Suppressor macrophage (primary cell): ENCODE measurements at regions not wholly inside any gene's neighbourhood (a gene's known extent, or its start where the extent isn't known, plus 50 kb on each side); places are given as distances from the start of the nearest gene placed in this dataset.
"Not testable (repeated sequence)": the region's sequence is repeated elsewhere in the genome, so short reads cannot be mapped to it uniquely, and the experiment has no call there.

Source experiments
- DNase-seq, 4 experiments: peaks; one replicate each; pipeline ENCODE4 v3.0.0-alpha.2; 2020 to 2022

DNA sequence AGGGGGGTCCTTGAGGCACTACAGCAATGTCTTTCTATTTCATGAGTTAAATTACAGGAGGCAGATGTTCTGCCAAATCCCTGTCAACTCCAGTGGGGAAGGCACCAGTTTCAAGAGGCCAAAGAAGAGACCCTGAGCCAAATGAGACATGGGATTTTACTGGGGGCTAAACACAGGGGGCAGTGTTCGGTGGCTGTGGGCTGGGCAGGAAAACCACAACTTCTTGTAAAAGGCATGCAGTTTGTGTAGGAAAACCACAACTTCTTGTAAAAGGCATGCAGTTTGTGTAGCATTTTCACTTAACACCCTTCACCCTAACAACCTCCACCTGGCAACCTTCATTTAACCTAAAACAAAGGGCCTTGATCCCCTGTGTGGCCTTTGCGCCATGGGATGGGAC, 61.0 kb downstream of the POLR2M start:
- DNase-seq, result no peak

DNA sequence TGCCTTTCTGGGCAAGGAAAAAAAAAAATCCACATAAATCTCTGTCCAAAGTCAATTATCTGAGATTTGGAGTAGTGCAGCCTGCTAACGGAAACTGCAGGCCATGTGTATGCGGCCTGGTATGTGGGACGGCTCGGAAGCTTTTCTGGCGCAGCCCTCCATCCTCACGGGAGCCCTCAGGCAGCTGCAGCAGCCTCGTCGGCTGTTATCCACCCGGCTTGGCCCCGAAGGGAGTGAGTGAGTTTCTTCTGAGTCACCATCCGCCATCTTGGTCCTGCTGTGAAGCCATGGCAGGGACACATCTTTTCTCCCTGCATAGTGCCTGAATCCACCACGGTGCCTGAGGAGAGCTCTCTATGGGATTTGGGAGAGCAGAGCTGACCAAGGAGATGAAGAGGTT, 62.8 kb downstream of the POLR2M start:
- no peak for DNase-seq

DNA sequence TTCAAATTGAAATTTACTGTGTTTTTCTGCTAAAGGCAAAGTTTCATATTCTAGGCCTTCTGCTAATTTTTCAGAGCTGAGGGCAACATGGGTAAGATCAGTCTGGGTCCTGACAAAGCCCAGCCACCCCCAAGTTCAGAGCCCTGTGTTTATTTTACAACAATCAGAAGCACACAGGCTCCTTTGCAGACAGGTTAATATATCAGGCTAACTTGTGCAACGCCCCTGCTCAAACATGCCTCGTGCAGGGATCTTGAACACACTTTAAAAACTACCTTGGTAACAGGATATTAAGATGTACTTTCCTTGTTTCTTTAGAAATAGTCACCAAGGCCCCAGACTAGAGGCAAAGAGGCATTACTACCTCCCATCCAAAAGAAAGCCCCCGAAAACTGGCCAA, 64.0 kb downstream of the POLR2M start:
- no peak for DNase-seq

DNA sequence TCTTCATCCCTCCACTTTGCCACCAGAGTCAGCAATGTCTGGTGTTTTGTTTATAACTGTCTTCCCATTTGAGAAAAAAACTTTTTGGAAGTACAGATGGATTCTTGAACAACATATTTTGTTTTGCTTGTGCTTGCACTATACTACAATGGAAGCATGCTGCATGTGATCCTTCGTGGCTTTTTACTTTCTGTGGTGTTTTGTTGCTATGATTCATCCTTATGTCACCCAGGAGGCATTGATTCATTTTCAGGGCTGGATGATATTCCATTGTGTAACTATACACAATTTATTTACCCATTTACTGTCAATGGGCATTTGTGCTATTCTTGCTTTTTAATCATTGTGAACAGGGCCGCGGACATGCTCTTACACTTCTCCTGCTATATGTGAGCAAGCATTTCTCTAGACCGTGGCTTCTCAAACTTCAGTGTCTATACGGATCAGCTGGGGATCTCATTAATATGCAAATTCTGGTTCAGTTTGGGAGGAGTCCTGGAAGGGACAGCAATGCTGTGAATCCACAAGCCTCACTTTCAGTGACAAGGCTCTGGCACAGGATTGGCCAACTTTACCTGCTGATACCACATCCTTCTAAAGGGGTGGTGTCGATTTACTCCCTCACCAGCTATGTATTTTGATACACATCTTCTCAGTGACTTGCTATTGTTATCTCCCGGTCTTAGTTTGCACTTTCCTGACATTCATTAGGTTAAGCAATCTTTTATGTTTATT, 65.9 kb downstream of the POLR2M start:
- DNase-seq, result peak in 1 of 4 experiments; percentile 6

DNA sequence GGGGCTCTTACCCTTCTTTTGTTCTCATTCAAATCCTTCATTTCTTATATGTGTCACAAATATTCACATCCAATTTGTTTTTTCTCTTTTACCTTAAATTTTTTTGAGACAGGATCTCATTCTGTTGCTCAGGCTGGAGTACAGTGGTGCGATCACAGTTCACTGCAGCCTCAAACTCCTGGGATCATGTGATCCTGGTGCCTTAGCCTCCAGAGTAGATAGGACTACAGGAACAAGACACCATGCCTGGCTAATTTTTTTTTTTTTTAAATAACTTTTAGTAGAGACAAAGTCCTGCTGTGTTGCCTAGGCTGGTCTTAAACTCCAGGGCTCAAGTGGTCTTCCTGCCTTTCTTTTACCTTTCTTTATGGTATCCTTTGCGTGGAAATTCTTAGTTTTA, 66.5 kb downstream of the POLR2M start:
- DNase-seq, result no peak

DNA sequence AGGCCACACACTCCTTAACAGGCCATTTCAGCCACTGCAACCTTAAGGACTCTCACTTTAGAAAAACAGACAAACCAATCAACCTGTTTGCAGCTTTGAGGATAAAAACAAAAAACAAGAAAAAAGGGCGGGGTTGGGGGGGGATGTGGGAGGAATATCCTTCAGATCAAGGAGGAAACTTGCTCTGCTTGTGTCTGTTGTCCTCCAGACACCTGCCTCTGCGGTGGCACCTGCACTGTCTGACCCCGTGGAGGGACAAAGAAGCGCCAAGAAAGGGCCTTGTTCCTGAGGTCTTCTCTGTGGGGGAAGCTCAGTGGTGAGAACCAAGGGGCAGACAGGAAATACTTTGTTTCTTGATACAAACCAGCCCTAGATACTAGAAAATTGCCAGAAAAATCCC, 70.5 kb downstream of the POLR2M start:
- no peak for DNase-seq

DNA sequence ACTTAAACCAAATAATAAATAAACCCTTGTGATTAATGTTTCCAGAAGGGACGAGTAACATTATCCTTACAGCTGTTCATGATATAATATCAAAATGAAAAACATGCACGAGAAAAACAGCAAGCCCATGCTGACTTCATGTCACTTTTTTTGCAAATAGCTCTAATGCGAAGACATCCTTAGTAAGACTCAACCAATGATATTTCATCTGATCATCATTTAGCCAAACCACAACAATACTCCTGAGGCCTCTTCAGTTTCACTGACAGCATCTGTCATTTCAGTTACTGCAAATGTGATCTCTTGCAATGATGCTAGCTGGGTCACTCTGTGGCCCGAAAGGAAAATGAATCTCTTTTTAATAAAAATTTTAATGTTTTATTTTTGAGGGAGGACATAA, 74.0 kb downstream of the POLR2M start:
- no peak for DNase-seq

DNA sequence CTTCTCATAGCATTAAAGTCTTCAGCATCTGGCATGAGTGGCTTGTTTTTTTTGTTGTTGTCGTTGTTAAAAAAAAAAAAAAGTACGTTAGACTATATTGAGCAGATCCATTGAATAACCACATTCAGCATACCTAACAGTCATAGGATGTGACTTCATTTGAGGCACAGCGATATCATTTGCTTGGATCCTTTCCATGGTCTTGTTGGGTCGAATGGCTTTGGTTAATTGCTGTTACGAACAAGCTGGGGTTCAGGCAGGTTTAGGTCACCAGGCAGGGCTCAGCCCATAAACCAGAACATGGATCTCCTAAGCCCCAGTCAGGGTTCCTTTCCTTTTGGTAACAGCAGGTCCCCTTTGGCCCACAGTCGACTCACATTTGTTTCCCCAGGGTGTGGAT, 76.2 kb downstream of the POLR2M start:
- no peak for DNase-seq

DNA sequence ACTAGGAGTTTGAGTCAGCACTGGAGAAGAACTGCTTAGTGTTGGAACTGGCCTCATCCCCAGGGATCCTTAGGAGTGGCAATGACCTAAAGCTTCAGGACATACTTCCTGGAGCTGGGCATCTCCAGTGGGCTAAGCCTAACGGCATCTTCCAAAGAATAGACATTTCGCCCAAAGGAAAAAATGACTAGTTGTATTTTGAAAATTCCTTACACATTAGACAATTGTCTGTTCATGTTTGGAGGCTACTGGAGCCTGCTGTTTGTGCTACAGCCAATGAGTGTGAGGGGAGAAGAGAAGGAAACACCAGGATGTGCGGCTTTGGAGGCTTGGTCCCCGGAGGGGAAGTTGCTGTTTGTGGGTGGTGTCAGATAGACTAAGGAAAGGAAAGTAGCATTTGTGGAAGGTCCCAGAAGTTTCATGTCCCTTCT, 77.6 kb downstream of the POLR2M start:
- peak; percentile 14 to 59 (median 44) for DNase-seq

DNA sequence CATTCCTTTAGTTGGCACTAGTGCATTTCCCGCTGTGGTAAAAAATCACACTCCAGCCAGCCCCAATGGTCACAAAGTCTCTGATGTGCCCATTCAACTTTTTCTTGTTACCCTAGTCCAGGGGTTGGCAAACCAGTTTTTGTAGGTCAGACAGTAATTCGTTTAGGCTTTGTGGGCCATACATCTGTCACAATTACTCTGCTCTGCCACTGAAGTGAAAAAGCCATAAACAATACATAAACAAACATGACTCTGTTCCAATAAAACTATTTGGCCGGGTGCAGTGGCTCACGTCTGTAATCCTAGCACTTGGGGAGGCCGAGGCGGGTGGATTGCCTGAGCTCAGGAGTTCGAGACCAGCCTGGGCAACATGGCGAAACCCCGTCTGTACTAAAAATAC, 78.5 kb downstream of the POLR2M start:
- DNase-seq, result no peak

DNA sequence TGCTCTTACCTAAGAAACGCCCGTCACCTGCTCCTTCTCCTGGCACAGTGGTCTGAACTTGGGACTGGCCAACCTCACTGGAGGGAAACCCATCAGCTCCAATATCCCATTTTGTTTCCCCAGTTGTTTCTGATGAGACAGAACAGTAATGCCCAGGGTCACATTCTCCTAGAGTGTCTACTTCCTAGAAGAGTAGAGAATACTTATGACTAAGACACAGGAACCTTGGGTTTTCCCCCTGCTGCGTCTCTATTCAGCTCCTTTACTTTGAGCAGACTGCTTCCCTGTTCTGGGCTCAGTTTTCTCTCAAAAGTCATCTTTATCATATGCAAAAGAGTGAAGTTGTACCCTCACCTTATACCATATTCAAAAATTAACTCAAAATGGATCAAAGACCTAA, 79.4 kb downstream of the POLR2M start:
- DNase-seq, result peak in 3 of 4 experiments; percentile 5 to 27 (median 20)

DNA sequence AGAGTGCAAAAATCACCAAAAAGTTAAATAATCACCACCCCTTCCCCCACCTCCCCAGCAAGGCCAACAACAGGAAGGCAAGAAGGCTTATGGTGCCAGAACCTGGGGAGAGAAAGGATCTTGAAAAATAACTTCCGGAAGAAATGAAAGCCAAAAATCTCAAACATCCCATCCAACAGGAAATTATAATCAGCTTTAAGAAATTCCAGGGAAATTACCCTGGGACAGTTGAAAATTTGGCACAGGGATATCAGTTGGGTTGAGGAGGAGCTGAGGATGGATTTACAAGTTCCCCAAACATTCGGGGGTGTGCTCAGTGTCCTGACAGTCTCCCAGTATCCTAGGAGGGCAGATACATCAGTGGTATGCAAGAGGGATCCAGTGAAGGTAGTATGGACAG, 82.7 kb downstream of the POLR2M start:
- DNase-seq, result no peak

DNA sequence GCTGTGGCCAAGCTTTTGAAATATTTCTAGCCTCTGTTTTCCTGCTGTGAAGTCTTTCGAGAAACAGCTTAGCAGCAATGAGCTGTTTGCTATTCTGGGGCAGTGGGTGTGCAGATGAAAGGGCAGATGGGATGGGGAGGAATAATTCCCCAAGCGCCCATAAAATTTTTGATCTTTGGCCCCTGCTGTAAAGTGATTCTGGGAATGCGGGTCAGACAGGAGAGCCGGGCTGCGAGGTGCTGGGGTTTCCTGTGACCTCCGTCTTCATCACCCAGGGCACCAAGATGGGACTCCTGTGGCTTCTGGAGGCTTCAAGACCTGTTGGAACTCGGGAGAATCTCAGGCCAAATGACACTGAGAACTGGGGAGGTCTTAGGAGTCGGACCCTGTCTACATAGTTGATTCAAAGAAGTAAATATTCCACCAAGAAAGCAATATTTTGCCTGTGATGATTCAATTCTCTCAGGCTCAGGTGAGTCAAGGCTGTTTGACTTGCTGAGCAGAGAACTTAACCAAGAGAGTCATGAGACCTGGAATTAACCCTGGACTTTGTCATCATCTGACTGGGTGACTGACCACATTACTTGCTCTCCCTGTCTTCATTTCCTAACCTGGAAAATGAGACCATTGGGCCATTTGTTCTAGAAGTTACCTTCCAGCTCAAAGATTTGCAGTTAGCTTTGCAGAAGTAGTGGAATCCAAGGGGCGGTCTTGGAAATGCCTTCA, 86.4 kb downstream of the POLR2M start:
- no peak for DNase-seq

DNA sequence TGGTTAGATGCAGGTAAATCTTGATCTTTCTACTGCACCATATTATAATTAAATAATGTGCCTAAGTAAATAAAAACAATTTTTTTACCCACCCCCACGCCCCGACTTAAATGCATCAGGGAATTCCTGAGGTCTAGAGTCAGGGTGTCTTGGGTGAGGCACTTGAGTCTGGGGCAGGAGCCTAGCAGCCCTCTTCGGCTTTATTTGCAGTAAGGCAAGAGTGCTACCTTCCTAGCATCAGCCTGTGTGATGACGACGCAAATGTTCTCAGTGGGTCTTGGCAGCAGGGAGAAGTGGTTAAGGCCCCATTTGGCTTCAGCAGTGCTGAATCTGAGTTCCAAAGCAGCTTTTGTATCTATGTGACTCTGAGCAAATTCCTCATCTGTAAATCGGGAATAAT, 88.7 kb downstream of the POLR2M start:
- no peak for DNase-seq

DNA sequence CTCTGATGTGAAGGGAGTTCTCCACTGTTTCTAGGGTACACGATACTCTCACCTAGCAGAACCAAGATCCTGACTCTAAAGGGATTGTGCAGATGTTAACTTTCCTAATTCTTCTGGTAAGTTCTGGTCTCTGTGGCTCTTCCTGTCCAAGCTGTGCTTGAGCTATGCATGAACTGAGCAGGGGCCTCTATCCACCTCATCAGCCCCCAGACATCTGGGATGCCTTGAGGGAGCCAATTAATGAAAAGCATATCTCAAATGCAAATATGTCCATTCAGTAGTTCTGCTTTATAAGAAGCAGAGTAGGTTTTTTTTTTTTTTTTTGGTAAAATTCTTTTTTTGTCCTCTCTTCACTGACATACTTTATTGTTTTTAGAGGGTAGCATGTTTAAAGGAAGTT, 89.6 kb downstream of the POLR2M start:
- no peak for DNase-seq

DNA sequence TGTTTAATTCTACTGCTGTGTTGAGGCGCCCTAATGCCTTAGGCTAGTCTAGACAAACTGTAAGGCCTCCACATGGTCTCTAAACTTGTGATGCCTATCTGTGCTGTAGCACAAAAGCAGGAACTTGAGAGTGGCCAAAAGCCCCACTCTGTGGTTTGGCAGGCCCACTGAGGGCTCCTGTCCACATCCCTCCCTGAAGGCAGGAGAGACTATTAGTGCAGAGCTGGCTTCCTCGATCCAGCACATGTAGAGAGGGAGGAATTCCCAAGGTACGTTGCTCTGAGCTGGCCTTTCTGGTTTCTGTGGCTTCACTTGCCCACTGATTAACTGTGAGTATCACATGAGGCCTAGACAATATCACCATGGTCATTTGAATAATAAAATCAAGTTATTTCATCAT, 90.6 kb downstream of the POLR2M start:
- peak in 2 of 4 experiments; percentile 8 to 29 for DNase-seq

DNA sequence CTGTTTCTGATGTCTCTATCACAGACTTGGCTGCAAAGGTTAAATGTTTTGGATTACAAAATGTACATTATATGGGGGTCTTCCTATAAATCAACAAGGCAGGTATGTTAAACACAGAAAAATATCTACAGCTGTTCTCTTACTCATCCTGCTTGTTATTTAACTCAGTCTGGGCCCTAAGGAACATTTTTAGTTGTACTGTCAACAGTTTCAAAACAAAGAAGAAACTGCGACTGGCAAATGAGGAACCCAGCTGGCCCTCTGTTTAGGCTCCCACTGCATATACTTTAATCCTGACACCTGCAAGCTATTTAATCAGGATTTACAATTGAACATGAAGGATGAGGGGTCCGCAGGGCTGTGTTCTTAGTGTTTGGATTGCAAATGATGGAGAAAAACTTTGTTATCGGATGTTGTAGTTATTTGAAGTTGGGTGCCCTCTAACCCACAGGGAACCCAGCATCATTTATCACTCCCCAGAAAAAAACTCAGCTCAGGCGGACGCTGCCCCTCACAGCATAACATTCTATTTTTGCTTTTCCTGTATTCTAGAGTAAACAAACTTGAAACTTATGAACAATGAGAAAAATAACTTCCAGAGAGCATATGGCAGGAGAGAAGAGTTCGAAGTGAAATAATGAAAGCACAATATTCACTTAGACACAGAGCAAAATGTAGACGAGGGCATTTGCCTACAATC, 91.2 kb downstream of the POLR2M start:
- peak in 1 of 4 experiments; percentile 9 for DNase-seq

DNA sequence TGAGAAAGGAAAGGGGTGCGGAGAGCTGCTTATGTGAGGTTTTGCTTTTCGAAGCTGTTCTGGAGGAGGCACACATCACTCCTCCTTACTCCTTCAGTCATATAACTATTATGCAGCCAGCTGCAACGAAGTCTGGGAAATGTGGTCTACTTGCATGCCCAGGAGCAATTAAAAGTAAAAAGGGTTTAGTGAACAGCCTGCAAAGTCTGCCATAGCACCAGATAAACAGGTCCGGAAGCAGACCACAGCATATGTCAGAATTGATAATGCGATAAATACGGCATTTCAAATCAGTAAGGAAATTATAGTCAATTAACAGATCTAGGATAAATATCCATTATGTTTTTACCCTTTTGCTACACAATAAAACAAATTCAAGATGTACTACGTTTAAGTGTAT, 99.5 kb downstream of the POLR2M start:
- no peak for DNase-seq

DNA sequence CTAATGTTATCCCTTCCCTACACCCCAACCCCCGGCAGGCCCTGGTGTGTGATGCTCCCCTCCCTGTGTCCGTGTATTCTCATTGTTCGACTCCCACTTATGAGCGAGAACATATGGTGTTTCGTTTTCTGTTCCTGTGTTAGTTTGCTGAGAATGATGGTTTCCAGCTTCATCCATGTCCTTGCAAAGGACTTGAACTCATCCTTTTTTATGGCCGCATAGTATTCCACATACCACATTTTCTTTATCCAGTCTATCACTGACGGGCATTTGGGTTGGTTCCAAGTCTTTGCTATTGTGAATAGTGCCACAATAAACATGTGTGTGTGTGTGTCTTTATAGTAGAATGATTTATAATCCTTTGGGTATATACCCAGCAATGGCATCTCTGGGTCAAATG, 102.8 kb downstream of the POLR2M start:
- DNase-seq, result not testable (repeated sequence)

DNA sequence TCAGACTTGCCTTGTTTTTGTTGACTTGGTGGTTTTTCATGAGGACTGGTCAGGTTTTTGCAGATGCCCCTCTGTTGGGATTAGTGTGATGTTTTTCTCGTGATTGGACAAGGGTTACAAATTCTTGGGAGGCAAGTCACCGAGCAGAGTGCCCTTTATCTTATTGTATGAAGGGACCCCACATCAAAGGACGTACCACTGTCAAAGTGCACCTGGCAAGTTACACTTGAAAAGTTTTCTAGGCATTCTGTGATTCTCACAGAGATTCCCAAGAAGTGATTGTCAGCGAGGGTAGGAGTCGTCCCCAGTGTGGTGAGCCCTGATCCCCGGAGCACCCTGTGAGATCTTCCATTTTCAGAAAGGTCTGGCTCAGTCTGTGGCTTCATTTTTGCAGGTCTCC, 110.1 kb downstream of the POLR2M start:
- no peak for DNase-seq

DNA sequence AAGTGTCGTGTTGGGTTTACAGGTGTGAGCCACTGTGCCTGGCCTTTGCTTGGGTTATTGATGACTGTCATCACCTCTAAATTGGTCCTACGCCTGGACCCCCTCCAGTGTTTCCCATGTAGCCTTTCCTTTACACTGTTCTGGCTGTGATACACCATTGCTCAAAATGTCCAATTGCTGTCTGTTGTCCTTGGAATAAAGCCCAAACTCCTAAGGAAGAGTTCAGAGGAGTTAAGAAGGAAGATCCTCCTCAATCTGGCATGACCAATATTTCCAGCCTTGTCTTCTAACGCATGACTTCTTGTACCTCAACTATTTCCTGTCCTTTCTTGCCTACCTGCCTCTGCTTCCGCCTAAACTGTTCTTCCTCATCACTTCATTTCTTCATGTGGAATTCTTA, 113.1 kb downstream of the POLR2M start:
- DNase-seq, result no peak

DNA sequence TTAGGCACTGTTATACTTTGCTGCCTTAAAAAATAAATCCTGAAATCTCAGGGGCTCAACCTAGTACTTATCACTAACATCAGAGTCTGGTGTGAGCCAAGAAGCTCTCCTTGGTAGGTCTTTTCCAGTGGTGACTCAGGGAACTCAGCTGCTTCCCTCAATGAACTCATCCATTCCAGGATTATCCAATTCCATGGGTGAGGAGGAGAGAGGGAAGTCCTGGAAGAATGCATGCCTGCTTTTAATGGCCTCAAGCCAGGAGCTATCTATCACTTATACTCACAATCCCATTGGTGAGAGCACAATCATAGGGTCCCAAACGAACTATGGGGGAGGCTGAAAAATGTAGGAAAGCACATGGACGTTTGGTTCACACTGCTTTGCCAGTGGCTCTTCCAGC, 113.6 kb downstream of the POLR2M start:
- DNase-seq, result no peak

DNA sequence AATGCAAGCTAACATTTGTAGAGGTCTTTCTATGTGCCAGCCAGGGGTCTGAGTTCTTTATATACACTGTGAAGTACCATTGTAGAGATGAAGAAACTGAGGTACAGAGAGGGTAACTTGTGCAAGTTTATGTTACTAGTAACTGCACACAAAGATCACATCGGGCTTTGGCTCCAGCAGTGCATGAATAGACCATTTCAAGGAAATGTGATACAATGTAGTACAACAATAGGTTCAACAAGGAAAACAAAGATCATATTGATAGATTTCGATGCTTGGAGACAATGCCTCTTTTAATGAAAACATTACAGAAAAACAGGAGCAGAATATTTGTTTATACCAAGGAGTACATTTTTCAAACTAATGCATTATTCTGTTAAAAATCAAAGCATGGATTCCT, 115.3 kb downstream of the POLR2M start:
- DNase-seq, result no peak
